Neuronal stem cell (in vitro differentiated cells): ENCODE measurements at regions not wholly inside any gene's neighbourhood (a gene's known extent, or its start where the extent isn't known, plus 50 kb on each side); places are given as distances from the start of the nearest gene placed in this dataset.

ENCODE experiments used
- DNase-seq: peaks from one replicate; pipeline ENCODE4 v3.0.0-alpha.2; 2013; ENCODE audit warnings: low spot score
- H2AFZ ChIP-seq: one replicate; pipeline ENCODE4 v1.6.1; 2013; ENCODE audit warnings: mild to moderate bottlenecking, low read length, inconsistent platforms
- H2AK5ac ChIP-seq: 2 replicates; pipeline ENCODE4 v1.6.1; 2013; ENCODE audit warnings: low read depth, mild to moderate bottlenecking, inconsistent platforms, low read length, moderate library complexity, mixed read lengths
- H2BK120ac ChIP-seq: 2 replicates; pipeline ENCODE4 v1.6.1; 2013; ENCODE audit warnings: low read depth, mild to moderate bottlenecking, inconsistent platforms, low read length, moderate library complexity, mixed read lengths
- H2BK12ac ChIP-seq: one replicate; pipeline ENCODE4 v1.6.1; 2013; ENCODE audit warnings: low read length, inconsistent platforms
- H2BK15ac ChIP-seq: 2 replicates; pipeline ENCODE4 v1.6.1; 2013; ENCODE audit warnings: mild to moderate bottlenecking, low read length, inconsistent platforms, mixed read lengths
- H2BK5ac ChIP-seq: one replicate; pipeline ENCODE4 v1.6.1; 2013; ENCODE audit warnings: inconsistent platforms, mild to moderate bottlenecking, low read length, moderate library complexity
- H3K14ac ChIP-seq: one replicate; pipeline ENCODE4 v1.6.1; 2013; ENCODE audit warnings: low read length, inconsistent platforms
- H3K18ac ChIP-seq: 2 replicates; pipeline ENCODE4 v1.6.1; 2013; ENCODE audit warnings: low read length, inconsistent platforms
- H3K23ac ChIP-seq: 2 replicates; pipeline ENCODE4 v1.6.1; 2013; ENCODE audit warnings: low read depth, mild to moderate bottlenecking, mixed read lengths, low read length, inconsistent platforms; ENCODE audit not compliant: poor library complexity
- H3K27ac ChIP-seq: replicated peaks from 3 replicates; pipeline ENCODE4 v1.5.1; 2013; ENCODE audit warnings: low read length, inconsistent platforms
- H3K27me3 ChIP-seq, 3 experiments: 2 replicates each; pipeline ENCODE4 v1.6.1; 2013; ENCODE audit warnings: low read length in 3 of 3, mild to moderate bottlenecking in 2 of 3, inconsistent platforms in 1 of 3, low read depth in 1 of 3, mixed read lengths in 1 of 3, moderate library complexity in 1 of 3; ENCODE audit not compliant: control insufficient read depth in 3 of 3, insufficient read depth in 3 of 3
- H3K36me3 ChIP-seq, 2 donors: replicated peaks in 1 of 2; 2 replicates each; pipeline ENCODE4 v1.6.1; 2013; ENCODE audit warnings: low read length in 2 of 2; ENCODE audit not compliant: control insufficient read depth in 2 of 2, insufficient read depth in 2 of 2
- H3K4ac ChIP-seq: 2 replicates; pipeline ENCODE4 v1.6.1; 2013; ENCODE audit warnings: inconsistent platforms, mild to moderate bottlenecking, low read length, moderate library complexity
- H3K4me1 ChIP-seq, 2 donors: 1 replicate in 1 of 2; 2 replicates in 1 of 2; pipeline ENCODE4 v1.6.1; 2013; ENCODE audit warnings: low read length in 2 of 2, low read depth in 1 of 2; ENCODE audit not compliant: control insufficient read depth in 2 of 2, insufficient read depth in 1 of 2
- H3K4me2 ChIP-seq: one replicate; pipeline ENCODE4 v1.6.1; 2013; ENCODE audit warnings: mild to moderate bottlenecking, low read length, inconsistent platforms; ENCODE audit not compliant: insufficient read depth, poor library complexity, severe bottlenecking
- H3K4me3 ChIP-seq, 2 donors: 2 replicates each; pipeline ENCODE4 v1.5.1; 2013; ENCODE audit warnings: low read length in 2 of 2, mild to moderate bottlenecking in 2 of 2, inconsistent platforms in 1 of 2, moderate library complexity in 1 of 2
- H3K79me1 ChIP-seq: one replicate; pipeline ENCODE4 v1.6.1; 2013; ENCODE audit warnings: low read depth, mild to moderate bottlenecking, inconsistent platforms, low read length, moderate library complexity
- H3K9ac ChIP-seq: one replicate; pipeline ENCODE4 v1.6.1; 2013; ENCODE audit warnings: mild to moderate bottlenecking, low read depth, low read length, inconsistent platforms; ENCODE audit not compliant: poor library complexity
- H3K9me3 ChIP-seq, 2 donors: replicated peaks in 1 of 2; 2 replicates each; pipeline versions ENCODE3 to v1.6.1; 2013; ENCODE audit warnings: low read length in 2 of 2, mild to moderate bottlenecking in 2 of 2, inconsistent platforms in 1 of 2, low read depth in 1 of 2, mixed read lengths in 1 of 2, moderate library complexity in 1 of 2; ENCODE audit not compliant: control insufficient read depth in 2 of 2, insufficient read depth in 1 of 2
- H4K8ac ChIP-seq: one replicate; pipeline ENCODE4 v1.6.1; 2013; ENCODE audit warnings: low read depth, mild to moderate bottlenecking, inconsistent platforms, low read length, moderate library complexity
- H4K91ac ChIP-seq: one replicate; pipeline ENCODE4 v1.6.1; 2013; ENCODE audit warnings: low read length, low read depth, mild to moderate bottlenecking, inconsistent platforms; ENCODE audit not compliant: poor library complexity
- WGBS, 2 donors: extraction: QIAGEN DNeasy Blood & Tissue Kit; methylation state at CpG; one replicate each; pipeline ENCODE4 v1.1.7; 2013; ENCODE audit warnings: missing lambda C conversion rate in 2 of 2, mixed read lengths in 1 of 2; ENCODE audit not compliant: insufficient read length in 2 of 2, insufficient replicate concordance in 1 of 2; ENCODE audit errors: extremely low coverage in 2 of 2; 5-methylcytosine and 5-hydroxymethylcytosine counted together

DNA sequence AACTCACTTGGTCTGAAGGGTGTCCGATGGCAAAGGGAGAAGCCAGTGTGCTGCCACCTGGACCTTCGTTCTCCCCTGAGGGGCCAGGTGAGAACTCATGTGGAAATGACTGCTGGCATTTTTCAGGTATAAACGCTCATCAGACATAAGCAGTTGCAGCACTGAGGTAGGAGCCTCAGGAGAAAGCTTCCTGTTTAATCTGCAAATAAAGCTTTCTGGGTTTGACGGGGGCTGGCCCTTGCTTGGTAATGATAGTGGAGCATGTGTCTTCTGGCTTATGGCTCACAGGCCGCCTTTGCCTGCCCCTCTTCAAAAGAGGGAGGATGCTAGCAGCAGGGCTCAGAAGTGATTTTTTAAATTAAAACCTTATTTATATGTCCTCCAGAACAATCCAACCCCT is 122.1 kb upstream of the SLC24A3 start:
- no peak overlapping the region for H3K23ac ChIP-seq
- no CpG with 5 or more reads among the region's 5 CpGs for WGBS, 2 donors
- no peaks in the 10 kb centered on the region for H3K27me3 ChIP-seq

GRCh38 chr20:19094959-19095541 is 117.4 kb upstream of the SLC24A3 start:
- no peak overlapping the region for H2BK5ac ChIP-seq
- H3K27me3 ChIP-seq, result no peaks in the 10 kb centered on the region
- H3K36me3 ChIP-seq, result no peaks in the 10 kb centered on the region
- no peak for DNase-seq
- no peak overlapping the region for H3K14ac ChIP-seq
- no peak overlapping the region for H3K4me3 ChIP-seq
- H4K8ac ChIP-seq, result no peak overlapping the region
- H2BK120ac ChIP-seq, result no peak overlapping the region
- no peak overlapping the region for H3K4me2 ChIP-seq
- WGBS, 2 donors, result no CpG with 5 or more reads among the region's 5 CpGs
- no peak overlapping the region for H3K18ac ChIP-seq
- H2AFZ ChIP-seq, result no peak overlapping the region
- H3K4me1 ChIP-seq, result peaks cover 0 to 5% of the 10 kb centered on the region in 2 donors
- H3K79me1 ChIP-seq, result no peaks in the 10 kb centered on the region
- H3K23ac ChIP-seq, result no peak overlapping the region
- no peak overlapping the region for H4K91ac ChIP-seq
- no peak overlapping the region for H3K9ac ChIP-seq
- no peaks in the 10 kb centered on the region for H3K9me3 ChIP-seq
- no peak overlapping the region for H2BK15ac ChIP-seq
- H2BK12ac ChIP-seq, result no peak overlapping the region
- H3K27ac ChIP-seq, result no peak overlapping the region
- no peak overlapping the region for H2AK5ac ChIP-seq
- H3K4ac ChIP-seq, result no peak overlapping the region

More for the DNA sequence above, 122.1 kb upstream of the SLC24A3 start:
- Histone ChIP-seq H3K4ac (no peak overlapping the region), H2BK15ac (no peak overlapping the region), H3K79me1 (no peaks in the 10 kb centered on the region), H3K27ac (no peak overlapping the region), H4K8ac (no peak overlapping the region), H3K14ac (no peak overlapping the region), H3K18ac (no peak overlapping the region), H3K36me3 (no peaks in the 10 kb centered on the region), H3K9me3 (no peaks in the 10 kb centered on the region), H3K9ac (no peak overlapping the region), H2BK5ac (no peak overlapping the region), H4K91ac (no peak overlapping the region), H2BK12ac (no peak overlapping the region), H3K4me3 (no peak overlapping the region), H2AK5ac (no peak overlapping the region), H2AFZ (no peak overlapping the region), H3K4me2 (no peak overlapping the region), H2BK120ac (no peak overlapping the region), H3K4me1 (no peaks in the 10 kb centered on the region)
- no peak for DNase-seq

- Histone ChIP-seq H2BK5ac (no peak overlapping the region), H2BK15ac (no peak overlapping the region), H3K4ac (no peak overlapping the region), H3K4me2 (no peak overlapping the region), H4K8ac (no peak overlapping the region), H3K79me1 (no peaks in the 10 kb centered on the region), H2AK5ac (no peak overlapping the region), H2BK12ac (no peak overlapping the region), H2AFZ (no peak overlapping the region), H3K4me1 (peaks cover 0 to 6% of the 10 kb centered on the region in 2 donors), H2BK120ac (no peak overlapping the region), H3K27ac (no peak overlapping the region), H3K36me3 (no peaks in the 10 kb centered on the region), H3K9ac (no peak overlapping the region), H3K4me3 (no peak overlapping the region), H4K91ac (no peak overlapping the region), H3K14ac (no peak overlapping the region), H3K18ac (peak overlapping the region; percentile 31), H3K23ac (no peak overlapping the region), H3K9me3 (no peaks in the 10 kb centered on the region), H3K27me3 (no peaks in the 10 kb centered on the region)
- DNase-seq, result no peak
- no CpG with 5 or more reads among the region's 5 CpGs for WGBS, 2 donors
These were observed 116.7 kb upstream of the SLC24A3 start for GRCh38 chr20:19095762-19096161.

GRCh38 chr20:19096843-19097242 is 115.6 kb upstream of the SLC24A3 start:
- H3K27me3 ChIP-seq, result no peaks in the 10 kb centered on the region
- no peak overlapping the region for H4K8ac ChIP-seq
- no CpG with 5 or more reads among the region's 2 CpGs for WGBS, 2 donors
- DNase-seq, result no peak
- H2AFZ ChIP-seq, result no peak overlapping the region
- no peak overlapping the region for H4K91ac ChIP-seq
- no peak overlapping the region for H2BK15ac ChIP-seq
- no peak overlapping the region for H3K23ac ChIP-seq
- no peak overlapping the region for H3K18ac ChIP-seq
- no peak overlapping the region for H2AK5ac ChIP-seq
- H3K14ac ChIP-seq, result no peak overlapping the region
- no peaks in the 10 kb centered on the region for H3K9me3 ChIP-seq
- no peaks in the 10 kb centered on the region for H3K36me3 ChIP-seq
- no peak overlapping the region for H3K4ac ChIP-seq
- H2BK120ac ChIP-seq, result no peak overlapping the region
- no peak overlapping the region for H3K4me3 ChIP-seq
- H3K9ac ChIP-seq, result no peak overlapping the region
- H3K4me2 ChIP-seq, result no peak overlapping the region
- H2BK5ac ChIP-seq, result no peak overlapping the region
- peaks cover 0 to 6% of the 10 kb centered on the region in 2 donors for H3K4me1 ChIP-seq
- no peaks in the 10 kb centered on the region for H3K79me1 ChIP-seq
- no peak overlapping the region for H3K27ac ChIP-seq
- H2BK12ac ChIP-seq, result no peak overlapping the region
